Nucleus accumbens (tissue), 56 donors: ENCODE measurements at regions not wholly inside any gene's neighbourhood (a gene's known extent, or its start where the extent isn't known, plus 50 kb on each side); places are given as distances from the start of the nearest gene placed in this dataset.
"Not testable (repeated sequence)": the region's sequence is repeated elsewhere in the genome, so short reads cannot be mapped to it uniquely, and the experiment has no call there.

ENCODE experiments used
- DNase-seq, 56 donors: peaks; one replicate each; lab custom pipeline; 2025; lab: John Stamatoyannopoulos, UW

DNA sequence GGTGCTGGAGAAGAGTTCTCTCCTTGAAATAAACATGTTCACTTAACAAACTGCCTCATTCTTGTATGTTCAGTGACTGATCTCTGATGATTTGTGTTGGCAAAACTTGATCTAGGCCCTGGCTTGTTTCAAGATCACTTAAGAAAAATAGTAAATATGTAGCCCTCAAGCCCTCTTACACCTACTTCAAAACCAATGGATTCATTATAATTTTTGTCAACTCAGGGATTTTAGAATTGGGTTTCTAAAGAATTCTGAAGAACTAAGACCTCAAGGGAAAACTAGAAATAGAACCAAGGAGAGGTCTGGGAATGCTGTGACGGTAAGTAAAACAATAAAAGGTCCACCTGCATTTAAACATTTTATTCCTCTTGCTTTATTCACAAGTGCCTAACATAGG lies 1731.6 kb upstream of the CELF4 start:
- DNase-seq, result no peak

DNA sequence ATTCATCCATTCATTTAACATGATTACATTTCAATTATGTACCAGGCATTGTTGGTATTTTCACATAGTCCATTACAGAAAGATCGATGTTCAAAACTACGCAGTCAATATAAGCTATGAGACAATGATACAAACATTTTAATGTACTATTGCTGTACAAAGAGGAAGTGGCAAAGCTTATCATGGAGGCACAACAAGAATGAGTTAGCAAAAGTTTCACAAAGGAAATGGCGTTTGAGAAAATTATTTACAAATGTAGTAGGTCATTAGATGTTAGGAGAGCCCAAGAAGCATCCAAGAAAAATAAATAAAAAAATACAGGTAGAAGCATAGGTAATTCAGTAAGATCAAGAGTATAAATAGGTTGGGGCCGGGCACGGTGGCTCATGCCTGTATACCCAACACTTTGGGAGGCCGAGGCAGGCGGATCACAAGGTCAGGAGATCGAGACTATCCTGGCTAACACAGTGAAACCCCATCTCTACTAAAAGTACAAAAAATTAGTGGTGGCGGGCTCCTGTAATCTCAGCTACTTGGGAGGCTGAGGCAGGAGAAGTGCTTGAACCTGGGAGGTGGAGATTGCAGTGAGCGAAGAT lies 1730.8 kb upstream of the CELF4 start:
- no peak for DNase-seq

DNA sequence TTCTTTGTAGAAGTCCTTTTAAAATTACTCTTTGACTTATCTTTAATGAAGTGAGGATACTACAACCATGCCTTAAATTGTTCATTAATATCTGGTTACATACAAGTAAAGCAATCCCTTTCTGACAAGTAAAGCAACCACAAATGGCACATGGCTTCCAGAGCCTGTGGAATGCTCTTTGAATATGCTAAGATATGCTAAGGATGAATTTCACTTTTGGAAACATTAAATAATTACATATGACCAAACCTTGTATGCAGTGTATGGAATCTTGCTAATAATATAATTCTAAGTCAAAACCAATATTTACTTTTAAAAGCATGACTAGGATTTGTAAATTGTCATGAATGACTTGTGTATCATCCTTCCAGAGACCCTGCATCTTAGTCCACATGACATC lies 1711.2 kb upstream of the CELF4 start:
- DNase-seq, result no peak

DNA sequence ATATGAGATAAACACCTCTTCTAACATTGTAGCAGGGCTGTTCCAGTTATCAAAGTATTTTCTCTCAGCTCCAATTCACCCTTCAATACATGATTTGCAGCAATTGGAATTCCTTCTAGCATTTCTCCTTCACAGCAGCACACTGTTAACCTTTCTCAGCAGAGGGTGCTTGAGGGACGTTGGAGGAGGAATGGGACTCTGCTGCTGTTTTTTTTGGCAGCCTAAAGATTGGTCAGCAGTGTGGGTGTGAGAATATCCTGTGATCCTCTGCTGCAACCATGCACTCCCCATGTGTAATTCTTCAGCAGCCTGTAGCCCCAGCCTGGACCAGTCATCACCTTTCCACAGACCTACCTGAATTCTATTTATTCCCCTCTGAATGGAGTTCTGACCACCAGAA lies 1708.9 kb upstream of the CELF4 start:
- no peak for DNase-seq

DNA sequence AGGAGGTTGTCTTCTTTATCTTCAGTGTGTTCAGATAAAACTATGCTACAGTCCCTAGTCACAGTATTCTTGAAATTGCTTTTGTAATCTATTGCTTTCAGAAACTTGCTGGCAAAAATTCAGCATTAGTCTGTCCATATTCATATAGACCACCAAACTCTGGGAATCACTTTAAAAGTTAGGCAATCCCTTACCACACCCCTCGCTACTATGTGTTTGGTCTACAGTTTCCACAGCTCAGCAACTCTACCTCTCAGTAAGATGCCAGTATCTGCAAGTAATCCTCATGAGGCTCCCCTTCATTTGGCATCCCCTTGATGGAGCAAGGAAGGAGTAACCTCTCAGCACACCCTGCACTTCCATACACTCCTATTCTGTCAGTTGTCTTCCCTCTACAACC lies 1706.6 kb upstream of the CELF4 start:
- no peak for DNase-seq

DNA sequence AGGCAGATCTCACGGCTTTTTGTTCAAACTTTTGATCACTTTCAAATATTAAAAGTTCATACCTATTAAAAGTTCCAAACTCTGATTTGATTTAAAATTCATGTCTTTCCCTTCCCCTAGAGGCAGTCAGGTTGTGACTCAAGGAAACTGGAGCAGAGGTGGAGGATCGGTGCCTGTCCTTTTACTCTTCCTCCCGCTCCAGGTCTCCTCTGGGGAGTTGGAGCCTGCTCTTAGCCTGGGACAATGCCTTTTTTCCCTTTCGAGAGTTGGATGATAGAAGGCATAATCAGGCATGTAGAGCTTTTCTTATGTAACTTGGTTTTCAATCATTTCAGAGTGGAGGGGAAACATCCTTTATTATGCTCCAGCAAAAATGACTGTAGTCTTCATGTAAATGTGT lies 1706.1 kb upstream of the CELF4 start:
- DNase-seq, result no peak

DNA sequence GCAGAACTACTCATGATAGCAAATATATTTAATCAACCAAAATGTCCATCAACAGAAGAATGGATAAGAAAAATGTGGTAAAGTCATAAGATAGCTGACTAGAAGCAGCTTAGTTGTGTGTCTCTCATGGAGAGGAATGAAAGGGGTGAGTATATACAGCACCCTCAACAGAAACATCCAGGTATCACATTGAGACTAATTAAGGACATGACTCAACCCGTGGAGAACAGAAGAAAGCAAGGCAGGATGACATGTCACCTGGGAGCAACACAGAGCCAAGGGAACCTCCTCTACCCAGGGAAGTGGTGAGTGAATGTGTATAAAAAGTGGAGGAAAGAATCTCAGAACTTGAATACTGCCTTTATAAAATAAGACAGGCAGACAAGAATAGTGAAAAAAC lies 1695.0 kb upstream of the CELF4 start:
- DNase-seq, result no peak

DNA sequence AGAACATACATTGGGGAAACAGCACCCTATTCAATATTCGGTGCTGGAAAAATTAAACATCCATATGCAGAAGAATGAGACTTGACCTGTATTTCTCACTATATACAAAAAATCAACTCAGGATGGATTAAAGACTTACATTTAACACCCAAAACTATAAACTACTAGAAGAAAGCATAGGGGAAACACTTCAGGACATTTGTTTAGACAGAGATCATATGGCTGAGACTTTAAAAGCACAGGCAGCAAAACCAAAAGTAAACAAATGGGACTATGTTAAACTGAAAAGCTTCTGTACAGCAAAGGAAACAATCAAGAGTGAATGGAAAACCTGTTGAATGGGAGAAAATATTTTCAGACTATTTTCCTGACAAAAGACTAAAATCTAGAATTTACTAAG lies 1694.1 kb upstream of the CELF4 start:
- DNase-seq, result no peak

DNA sequence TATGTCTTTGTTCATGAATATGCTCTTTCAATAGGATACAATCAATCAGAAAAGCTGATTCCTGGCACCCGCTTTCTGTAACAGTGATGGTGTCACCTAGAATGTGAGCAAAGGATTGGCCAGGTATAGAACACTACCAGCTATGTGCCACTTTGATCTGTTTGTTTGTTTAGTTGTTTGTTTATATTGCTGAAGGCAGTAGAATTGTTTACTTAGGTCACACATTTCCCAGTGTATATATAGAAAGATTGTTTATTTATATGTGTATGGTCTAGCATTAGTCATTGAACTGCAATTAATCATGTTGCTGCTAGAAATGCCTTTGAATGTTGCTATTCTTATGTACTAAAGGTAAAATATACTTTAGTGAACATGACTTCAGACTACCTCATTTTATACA lies 1678.6 kb upstream of the CELF4 start:
- no peak for DNase-seq

DNA sequence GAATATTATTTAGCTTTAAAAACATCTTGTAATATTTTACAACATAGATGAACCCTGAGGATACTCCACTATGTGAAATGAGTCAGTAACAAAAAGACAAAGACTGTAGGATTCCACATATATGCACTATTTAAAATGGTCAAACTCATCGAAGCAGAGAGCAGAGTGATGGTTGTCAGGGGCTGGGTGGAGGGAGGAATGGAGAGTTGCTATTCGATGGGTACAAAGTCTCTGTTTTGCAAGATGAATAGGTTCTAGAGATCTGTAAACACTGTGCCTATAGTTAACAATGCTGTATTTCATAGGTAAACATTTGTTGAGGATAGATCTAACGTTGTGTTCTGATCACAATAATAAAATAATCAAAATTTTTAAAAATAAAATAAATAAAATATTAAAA lies 1675.9 kb upstream of the CELF4 start:
- DNase-seq, result no peak

DNA sequence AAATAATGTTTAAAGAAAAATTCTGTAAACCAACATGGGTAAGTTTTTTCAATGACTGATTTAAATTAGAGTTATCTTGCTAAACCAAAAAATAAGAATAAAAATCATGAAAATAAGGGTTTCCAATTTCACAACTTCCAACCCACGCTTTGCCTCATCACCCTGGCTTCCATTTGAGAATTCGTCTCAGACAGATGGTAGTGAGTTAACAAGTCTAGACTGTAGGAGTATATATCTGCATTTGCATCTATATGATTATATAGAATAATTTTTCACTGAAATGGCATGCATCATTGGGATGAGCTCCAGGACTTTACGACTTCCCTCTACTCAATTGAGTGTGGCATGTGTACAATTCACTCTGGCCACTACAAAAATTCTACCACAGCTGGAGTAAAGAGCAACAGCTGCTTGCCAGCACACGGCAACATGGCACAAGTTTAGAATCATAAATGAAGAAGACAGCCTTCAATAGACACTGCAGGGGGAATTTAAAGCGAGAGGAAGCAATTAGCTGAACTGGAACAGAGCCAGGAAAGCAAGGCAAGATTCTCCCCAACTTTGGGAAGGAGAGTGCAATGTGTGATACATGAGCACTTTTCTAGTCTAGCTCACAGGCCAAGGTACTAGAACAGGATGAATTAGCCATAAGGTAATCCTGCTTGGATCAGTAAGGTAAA lies 1673.5 kb upstream of the CELF4 start:
- DNase-seq, result no peak

DNA sequence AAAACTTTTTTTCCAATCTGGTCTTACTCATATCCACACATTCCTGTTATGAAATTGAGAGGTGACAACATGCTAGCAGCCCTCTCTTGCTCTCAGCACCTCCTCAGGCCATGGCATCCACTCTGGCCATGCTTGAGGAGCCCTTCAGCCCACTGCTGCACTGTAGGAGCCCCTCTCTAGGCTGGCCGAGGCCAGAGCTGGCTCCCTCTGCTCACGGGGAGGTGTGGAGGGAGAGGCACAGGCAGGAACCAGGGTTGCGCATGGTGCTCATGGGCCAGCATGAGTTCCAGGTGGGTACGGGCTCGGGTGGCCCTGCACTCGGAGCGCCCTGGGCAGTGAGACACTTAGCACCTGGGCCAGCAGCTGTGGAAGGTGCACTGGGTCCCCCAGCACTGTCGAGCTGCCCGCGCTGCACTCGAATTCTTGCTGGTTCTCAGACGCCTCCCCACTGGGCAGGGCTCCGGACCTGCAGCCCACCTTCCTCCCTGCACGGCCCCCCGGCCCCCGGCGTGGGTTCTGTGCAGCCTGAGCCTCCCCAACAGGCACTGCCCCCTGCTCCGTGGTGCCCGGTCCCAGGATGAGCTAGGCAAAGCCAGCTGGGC lies 1669.6 kb upstream of the CELF4 start:
- no peak for DNase-seq

DNA sequence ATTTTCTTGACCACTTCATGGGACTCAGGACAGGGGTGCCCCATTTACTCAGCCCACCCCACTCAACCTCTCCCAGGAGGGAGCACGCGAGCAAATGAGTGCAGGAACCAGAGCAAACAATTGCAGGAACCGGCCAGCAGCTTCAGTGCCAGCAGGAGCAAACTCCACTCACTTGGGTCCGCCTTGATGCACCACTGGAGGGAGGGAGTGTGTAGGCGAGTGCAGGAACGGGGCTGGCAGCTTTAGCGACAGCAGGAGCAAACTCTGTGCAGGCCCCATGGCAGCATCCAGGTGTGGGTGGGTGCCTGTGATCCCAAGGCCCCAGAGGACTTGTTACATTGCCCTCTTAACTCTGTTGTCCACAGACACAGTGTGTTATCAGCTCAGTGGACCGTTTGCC lies 1667.3 kb upstream of the CELF4 start:
- DNase-seq, result peak in 1 of 56 donors; percentile 5

DNA sequence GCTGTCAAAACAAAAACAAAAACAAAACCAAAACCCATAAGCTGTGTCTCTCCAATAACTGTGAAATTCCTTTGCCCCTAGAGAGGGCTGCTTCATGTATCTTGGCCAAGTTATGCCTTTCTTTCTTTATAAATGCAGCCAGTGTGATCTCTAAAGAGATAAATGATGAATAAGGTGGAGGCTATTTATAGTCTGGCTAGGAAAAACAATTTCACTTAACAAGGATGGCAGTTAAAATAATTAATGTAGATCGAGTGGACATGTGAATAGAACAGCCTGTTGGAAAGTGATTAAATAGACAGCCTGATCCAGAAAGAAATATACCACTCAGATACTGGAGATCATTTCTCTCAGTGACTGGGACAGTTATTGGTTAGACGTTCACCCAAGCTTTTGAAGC lies 1666.9 kb upstream of the CELF4 start:
- DNase-seq, result no peak

DNA sequence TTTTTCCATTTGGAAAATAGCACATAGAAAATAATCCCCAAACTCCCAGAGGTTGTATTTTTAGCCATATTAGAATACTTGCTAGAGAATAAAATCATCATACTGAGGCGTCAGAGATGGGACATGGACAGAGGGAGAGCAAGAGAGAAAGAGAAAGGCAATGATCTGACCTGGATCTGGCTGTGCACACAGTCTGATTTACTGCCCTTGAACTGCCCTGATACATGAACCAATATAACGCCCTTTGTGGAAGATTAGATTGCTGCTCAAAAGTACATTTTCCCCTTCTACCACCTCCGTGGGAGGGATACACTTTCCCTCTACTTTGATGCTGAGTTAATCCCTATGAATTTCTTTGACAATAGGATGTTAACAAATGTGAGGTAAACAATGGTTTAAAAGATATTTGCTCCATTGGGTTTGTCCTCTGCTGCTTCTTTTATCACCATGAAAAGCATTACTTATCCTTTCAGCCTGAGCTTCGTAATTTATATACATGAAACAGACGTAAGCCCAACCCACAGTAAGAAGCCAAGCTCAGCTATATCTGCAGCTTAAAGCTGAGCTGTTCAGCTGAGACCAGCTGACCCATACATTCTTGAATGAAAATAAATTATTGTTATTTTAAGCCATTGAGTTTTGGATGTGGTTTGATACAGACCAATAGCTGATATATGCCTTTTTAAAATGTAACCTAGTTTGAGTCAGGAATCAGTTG lies 1664.6 kb upstream of the CELF4 start:
- DNase-seq, result no peak

DNA sequence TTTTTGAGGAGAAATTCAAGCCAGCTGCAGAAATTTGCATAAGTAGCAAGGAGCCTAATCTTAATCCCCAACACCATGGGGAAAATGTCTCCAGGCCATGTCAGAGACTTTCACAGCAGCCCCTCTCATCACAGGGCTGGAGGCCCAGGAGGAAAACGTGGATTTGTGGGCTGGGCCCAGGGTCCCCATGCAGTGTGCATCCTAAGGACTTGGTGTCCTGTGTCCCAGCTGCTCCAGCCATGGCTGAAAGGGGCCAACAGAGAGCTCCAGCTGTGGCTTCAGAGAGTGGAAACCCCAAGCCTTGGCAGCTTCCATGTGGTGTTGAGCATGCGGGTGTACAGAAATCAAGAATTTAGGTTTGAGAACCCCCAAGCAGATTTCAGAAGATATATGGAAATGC lies 1662.2 kb upstream of the CELF4 start:
- not testable (repeated sequence) for DNase-seq

DNA sequence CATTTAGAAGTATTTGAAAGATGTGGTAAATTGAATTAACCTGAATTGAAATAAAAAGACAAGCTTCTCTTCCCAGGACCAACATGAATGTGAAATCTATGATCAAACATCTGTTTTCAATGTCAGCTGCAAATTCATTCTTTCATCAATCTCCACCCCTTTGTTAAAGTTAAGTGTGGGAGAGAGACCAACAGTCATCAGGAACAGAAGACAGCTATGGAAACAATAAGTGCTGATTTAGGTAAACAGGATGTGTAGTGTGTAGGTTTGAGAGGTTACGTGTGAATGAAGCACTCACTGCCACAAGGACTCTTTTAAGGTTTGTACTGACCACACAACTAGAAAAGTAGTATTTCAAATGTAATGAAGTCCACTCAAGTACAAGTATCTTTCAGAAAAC lies 1659.8 kb upstream of the CELF4 start:
- no peak for DNase-seq

DNA sequence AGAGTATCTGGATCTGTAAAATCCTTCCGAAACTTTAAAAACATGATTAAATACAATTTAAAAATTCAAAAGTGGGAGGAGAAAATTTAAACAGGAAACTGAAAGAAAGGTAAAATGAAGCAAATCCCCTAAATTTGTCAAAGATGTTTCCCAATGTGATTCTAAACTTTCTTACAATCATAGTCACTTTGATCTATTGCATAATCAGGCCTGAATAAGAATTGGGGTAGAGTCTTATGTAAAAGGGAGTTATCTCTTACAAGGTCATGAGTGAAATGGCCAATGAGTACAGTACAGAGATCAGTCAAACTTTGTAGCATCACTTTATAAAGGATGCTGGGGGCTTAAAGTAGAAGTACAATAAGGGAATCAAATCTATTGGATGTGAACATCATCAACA lies 1657.7 kb upstream of the CELF4 start:
- DNase-seq, result no peak

DNA sequence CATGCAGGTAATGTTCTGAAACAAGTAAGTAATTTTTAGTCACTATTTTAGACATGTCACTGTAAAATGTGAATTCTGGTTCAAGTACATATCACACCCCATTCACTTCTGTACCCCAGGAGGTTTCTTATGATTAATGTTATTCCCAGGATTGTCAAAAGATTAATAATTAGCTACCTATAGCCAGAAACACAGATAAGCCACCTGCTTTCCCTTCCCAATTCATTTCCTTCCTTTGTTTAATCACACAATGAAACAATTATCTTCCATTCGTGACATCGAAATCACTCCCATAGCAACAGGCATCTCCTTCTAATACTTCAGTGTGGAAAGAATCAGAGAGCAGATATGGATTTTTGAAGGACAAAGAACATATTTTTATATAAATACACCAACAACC lies 1650.3 kb upstream of the CELF4 start:
- no peak for DNase-seq

DNA sequence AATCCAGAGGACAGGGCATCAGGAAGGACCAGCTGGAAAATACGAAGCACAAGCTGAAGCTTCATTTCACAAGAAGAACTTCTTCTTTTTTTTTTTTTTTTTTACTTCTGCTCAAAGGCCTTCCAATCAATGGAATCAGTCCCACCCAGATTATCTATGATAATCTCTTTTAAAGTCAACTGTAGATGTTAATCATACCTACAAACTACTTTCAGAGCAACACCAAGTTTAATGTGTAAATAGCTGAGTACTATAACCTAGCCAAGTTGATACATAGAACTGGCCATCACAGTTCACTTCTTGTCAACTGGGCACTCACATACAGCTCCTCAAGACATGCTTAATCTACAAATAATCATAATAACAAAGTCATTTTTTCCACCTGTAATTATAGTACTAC lies 1645.9 kb upstream of the CELF4 start:
- DNase-seq, result no peak

DNA sequence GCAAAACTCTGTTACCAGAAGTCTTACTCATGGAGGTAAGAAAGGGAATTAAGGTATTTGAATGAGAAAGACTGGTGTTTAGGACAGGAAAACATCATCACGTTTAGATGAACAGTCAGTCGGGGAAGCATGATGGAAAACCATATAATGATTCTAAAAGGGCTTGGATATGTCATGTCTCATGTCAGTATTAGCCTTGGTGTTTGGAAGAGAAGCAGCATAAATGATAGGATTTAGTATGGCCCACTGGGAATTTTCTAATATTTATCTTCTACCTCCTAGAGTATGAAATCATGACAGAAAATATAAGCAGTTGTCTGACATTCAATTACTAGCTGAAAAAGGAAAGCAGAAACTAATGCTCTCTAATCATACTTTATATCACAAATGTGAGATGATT lies 1643.6 kb upstream of the CELF4 start:
- DNase-seq, result no peak

DNA sequence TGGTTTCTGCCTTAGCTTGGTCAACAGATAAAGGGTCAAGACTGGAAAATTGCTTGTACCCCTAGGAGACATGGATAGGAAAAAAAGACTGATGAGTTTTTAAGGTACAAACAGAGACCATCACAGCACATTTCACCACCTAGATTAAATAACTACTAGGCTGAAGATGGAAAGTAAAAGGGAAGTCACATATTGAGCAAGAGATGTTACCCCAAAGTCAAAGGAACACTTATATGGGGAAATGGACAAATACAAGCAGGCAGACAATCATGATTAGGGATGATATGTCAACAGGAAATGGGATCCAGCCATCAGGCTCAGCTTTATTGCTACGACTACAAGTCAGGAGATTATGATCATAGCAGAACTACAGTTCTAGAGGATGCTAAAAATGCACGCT lies 1643.1 kb upstream of the CELF4 start:
- no peak for DNase-seq
